ENCODE measurements at regions not wholly inside any gene's neighbourhood (a gene's known extent, or its start where the extent isn't known, plus 50 kb on each side); places are given as distances from the start of the nearest gene placed in this dataset.

DNA sequence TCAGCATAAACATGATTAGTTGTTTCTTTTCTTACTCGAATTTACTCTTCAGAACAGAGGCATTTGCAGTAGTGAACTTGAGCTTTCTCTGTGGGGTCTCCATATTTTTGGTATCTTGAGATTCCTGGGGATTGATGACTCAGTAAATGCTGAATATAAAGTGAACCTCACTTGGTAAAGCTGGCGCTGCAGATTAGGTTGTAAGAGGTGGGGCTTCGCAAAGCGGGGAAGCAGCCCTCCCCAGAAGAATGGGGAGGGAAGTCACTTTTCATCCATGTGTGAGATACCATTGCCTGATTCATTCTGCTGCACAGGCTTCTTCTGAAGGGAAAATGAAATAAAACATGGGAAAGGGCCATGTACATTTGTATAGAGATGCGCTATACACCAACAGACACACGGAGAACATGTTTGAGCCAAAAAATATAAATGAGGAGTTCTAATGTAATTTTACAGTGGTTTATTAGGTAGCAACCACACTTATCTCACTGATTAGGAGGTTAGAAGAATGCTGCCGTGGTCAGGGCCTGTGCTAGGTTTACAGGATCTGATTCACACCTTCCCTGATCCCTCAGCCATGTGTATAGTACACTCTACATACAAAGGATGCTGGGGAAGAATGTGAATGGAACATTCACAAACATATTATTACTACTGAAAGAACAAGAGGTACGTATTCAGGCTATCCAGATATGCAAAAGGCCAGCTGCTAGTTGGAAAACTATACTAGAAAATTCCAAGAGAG lies 63.5 kb downstream of the DNTTIP2 start:
- intact Hi-C loops (cut with micrococcal nuclease): no loop called here

DNA sequence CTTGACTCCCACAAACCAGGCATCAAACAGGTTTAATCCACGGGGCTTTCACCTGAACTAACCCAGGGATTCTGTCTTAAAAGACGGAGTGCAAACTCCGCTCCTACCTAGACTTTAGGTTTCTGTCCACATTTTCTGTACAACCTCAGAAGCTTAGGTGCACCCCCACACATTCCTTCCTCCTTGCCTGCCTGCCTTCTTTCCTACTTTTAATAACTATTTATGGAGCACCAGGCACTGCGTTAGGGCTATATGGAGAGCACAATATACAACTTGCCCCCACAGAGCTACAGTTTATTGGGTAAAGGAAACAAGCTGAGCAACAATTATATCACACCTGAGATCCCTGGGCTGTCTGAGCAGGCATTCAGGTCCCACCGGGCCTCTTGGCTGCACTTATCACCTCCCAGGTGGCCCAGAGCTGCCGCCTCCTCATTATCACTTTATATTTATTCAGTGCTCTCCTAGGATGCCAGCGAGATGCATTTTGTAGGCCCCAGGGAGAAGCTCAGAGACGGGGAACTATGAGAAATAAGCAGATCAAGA lies 64.1 kb downstream of the DNTTIP2 start:
- intact Hi-C loops (cut with micrococcal nuclease): loop anchor here (1.0 kb wide), 5 partner anchors 29 to 511 kb away; no protein-coding TSS in a partner anchor

DNA sequence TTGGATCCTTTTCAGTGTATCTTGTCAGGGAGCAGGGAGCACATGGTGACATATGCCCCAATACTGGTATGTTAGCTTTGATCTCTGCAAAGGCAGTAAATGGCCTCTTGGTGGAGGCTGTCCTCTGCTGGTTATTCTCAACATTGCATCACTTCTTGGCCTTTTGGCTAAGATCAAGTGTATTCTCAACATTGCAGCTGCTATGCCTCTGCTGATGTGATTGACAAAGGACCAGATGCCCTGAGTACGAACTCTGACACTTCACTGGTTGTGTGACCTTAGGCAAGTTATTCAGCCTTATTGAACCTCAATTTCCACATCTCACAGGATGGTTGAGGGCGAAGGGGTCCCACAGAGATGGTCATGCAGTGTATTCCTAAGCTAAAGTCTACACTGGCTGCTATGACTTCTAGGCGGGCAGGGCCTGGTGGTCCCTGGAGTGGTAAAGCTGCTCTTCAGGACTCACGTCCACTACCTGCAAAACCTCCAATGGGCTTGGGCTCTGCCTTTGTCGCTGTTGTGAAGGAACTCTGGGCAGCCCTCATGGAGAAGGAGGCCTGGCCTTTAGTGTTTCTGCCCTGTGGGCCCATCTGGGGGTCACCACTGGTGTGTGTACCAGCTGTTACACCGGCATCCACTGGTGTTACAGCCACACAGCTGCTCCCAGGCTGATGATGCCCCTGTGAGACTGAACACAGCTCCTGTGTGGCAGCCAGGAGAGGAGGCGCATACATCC lies 64.8 kb downstream of the DNTTIP2 start:
- intact Hi-C loops (cut with micrococcal nuclease): loop anchor here (1.0 kb wide), 5 partner anchors 30 to 510 kb away; no protein-coding TSS in a partner anchor

DNA sequence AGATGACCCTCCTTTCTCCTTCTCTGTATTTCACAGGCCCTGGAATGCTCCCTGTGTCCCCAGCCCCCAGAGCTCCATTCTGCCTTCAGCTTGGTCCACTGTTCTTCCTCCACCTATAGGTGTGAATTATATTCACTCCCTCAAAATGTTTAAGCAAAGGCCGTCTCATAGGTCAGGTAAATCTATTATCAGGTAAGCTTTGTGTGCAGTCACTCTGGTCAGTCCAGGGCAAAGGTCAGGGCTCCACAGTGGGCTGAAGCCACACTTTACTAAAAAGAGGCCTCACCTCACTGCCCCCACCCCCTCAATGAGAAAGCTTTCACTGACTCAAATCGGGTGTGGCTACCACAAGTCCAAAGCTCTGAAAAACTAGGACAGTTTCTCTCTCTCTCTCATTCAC lies 65.9 kb downstream of the DNTTIP2 start:
- intact Hi-C loops (cut with micrococcal nuclease): no loop called here

DNA sequence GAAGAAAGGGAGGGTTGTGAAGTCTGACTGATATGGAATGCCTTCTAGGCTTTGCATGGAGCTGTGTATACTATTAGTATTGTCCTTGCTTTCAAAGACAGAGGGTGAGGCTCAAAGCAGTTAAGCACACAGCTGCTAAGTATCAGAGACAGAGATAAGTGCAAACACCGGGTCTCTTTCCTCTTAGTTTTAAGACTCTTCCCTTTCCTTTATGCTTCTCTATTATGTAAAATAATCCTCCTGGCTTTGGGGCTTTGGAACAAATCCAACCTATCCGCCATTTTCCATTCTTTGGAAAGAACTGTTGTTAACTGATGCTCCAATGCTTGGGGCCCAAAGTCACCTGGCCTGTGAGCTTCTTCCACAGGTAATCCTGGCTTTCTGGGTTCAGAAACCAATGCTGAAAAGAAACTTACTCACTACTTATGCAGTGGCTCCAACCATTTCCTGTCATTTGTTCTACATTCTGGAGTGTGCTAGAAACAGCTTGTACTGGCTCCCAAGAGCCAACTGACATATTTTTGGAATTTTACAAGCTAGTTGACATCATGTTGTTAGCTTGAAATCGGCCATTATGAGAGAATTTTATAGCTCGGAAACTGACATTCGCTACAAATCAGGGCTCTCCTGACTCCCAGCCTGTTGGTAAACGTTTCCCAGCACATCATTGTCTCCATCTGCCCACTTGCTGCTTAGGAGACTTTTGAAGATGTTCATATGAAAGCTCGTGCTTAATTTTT lies 67.5 kb downstream of the DNTTIP2 start:
- intact Hi-C loops (cut with micrococcal nuclease): no loop called here

DNA sequence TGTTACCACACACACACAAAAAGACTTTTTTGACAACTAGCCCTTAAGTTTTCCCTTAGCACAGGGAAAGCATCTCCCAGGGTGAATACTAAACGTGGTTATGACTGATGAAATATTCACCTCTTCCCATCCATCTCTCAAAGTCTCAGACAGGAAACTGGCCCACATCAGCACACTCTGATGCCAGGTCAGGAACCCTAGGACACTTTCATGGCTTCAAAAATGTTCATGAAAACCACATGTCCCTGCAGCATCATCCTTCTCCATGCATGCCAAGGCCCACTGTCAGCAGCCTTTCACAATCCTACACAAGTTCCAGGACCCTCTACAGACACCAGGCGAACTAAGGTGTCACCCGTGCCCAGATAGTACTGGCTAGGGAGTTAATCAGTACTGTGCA lies 68.7 kb downstream of the DNTTIP2 start:
- intact Hi-C loops (cut with micrococcal nuclease): no loop called here

DNA sequence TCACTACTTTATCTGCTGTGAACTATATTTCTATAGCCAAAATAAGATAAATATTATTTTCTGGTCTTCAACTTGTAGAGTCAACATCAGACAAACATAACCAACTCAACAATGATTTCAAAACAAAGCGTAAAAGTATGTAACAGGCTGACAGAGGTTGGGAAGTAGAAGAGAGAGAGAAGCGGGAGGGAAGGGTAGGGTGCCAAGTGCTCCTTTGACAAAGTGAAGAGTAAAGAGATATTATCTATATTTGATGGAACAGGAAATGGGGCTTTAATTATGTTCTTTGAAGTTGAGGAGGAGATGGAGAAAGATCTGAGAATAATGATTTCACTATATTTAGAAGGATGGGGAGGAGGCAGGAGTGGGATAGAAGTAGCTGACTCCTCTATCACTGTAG lies 70.1 kb downstream of the DNTTIP2 start:
- intact Hi-C loops (cut with micrococcal nuclease): no loop called here

DNA sequence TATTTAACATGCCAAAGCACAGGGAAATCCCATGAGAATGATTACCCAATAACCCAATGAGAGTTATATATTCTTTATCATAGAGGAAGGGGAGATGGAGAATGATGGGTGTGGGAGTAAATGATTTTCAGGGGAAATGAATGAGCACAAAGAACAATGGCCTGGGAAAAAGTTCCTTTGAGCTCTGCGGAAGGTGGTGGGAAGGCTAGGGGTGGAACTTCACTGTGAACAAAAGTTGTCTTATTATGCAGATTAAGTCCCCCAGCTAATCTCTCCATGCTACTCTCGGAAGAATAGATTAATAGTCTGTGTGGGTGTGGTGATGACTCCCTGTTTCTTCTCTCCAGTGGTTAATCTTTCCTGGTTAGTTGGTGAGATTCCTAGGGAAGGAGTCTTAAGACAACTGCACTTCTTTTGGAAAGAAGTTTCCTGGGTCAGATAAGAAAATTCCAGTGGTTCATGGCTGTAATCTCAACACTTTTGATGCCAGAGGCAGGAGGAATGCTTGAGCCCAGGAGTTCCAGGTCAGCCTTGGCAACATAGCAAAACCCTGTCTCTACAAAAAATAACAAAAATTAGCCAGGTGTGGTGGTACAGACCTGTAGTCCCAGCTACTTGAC lies 71.6 kb downstream of the DNTTIP2 start:
- intact Hi-C loops (cut with micrococcal nuclease): no loop called here

DNA sequence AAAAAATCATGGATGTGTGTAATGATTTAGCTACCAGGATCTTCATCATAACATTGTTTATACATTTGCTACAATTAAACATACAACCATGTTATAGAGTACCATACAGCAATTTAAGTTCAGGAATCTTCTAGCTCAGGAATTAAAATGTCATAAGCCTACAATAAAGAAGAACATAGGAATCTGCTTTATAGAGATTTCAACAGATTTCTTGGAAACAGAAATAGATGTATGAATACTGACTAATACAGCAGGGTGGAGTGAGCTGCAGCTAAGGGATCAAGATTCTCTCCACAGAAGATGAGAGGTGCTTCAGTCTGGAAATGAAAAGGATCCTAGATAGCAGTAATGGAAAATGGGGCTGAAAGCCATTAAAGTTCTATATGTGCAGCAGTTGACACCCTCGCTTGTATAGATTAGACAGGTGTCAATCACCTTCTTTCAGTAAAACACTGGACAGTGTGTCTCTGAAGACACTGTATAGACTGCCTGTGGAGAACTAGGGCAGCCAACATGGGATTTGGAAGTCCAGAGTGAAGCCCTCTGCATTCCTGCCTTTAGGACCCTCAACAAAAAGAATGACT lies 73.9 kb downstream of the DNTTIP2 start:
- intact Hi-C loops (cut with micrococcal nuclease): no loop called here

DNA sequence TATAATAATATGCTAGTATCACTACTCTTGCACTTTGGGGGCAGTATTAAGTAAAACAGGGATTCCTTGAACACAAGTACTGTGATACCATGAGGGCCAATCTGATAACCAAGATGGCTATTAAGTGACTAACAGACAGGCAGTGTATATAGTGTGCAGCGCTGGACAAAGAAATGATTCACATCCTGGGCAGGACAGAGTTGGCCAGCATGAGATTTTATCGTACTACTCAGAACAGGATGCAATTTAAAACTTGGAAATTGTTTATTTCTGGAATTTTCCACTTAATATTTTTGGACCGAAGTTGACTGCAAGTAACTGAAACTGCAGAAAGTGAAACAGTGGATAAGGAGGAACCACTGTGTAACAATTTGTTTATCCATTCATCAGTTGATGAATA lies 74.6 kb downstream of the DNTTIP2 start:
- intact Hi-C loops (cut with micrococcal nuclease): no loop called here

DNA sequence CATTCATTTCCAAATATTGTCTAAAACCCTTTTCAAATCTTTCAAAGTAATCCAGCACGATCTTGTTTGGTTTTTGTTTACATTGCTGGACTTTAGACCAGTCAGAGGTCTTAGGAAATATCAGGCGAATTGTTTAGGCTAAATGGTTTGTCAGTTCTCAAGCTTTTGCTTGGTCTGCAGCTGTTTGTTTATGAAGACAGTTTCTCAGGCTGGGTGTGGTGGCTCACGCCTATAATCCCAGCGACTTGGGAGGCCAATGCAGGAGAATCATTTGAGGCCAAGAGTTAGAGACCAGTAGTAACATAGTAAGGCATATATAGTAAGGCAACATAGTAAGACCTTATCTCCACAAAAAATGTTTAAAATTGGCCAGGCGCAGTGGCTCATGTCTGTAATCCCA lies 77.5 kb downstream of the DNTTIP2 start:
- intact Hi-C loops (cut with micrococcal nuclease): no loop called here

DNA sequence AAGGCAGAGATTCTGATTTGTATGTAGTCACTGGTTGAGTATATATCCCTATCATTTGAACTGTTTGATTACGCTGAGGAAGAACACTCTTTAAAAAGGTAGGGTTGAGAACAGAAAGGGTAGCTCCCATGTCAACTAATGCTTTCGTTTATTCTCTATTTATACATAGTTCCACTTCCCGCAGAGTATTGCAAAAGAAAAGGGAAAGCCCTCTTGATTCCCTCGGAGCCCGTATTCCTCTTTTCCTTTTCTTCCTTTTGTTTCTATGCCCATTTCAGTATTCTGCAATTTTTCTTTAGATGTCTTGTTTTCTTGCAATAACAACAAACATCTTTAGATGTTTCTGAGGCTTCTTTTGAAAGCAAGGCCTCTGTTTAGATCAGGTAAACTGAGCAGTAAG lies 78.2 kb downstream of the DNTTIP2 start:
- intact Hi-C loops (cut with micrococcal nuclease): no loop called here

DNA sequence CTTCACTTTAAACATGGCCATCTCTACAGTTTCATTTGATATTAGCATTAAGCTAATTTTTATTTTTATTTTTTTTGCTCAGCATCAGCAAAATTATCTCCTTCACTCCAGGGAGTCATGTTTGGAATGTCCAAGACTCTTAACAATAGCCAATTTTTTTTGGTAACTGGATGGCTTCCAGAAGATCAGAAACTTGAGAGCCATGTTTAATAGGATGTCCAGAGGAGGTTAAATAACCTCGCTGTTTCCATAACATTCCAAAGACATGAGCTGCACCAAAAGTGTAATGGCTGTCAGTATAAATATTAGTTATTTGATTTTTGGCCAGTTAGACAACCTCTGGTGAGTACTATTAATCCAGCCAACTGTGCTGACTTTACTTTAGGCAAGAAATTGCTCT lies 80.7 kb downstream of the DNTTIP2 start:
- intact Hi-C loops (cut with micrococcal nuclease): no loop called here

DNA sequence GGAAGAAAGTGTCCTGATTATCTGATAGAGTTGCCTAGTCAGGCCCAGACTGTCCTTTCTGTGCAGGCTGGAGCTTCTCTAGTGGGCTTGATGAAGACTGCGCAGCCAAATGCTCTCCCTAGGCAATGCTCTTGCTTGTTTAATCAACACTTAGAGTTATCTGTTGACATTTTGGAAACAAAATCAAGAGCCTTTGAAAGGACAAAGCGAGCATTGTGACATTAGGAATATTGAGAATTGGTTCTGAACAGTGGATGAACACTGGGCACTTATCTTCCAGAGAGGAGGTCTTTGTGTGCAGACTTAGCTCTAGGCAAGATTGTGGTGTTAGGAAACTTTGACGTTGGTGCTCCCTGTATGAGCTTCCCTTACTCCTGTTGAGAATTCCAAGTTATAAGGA lies 94.5 kb downstream of the DNTTIP2 start:
- intact Hi-C loops (cut with micrococcal nuclease): no loop called here

DNA sequence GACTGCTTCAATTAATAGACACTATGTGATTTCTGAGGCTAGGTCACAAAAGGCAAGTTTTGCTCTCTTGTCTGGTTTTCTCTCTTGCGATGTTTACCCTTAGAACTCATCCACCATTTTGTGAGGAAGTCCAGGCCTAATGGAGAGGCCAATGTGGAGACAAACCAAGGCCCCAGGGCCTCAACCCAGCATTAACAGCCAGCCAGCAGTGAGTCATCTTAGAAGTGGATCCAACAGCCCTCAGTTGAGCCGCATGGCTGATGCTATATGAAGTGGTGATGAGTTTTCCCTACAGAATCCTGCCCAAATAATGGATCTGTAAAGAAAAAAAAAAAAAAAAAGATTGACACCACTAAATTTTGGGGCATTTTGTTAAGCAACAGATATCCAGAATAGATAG lies 95.1 kb downstream of the DNTTIP2 start:
- intact Hi-C loops (cut with micrococcal nuclease): no loop called here

DNA sequence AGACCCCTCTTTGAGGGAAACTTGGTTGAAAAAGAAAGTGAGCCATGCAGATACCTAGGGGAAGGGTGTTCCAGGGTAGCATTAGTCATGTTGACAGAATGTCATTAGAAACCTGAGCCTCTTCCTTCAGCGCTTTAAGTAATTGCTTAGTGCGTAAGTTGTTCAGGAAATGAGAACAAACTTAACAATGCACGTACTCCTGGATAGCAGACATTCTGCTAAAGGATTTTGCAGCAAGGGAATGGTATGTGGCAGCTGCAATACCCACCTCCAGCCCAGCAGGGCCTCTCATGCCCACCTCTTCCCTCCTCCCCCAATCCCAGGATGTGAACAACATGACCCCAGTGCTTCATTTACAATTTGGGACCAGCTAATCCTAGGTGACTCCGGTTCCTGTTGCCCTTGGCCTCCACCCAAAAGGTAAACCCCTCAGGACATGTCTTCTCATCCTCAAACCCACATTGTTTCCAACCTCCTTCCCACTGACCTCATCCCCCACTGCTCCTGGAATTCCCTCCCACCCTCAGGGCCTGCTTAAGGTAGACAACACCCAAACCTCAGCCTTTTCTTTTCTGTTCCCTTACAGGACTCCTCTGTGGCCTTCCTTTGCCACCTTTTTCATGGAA lies 98.0 kb upstream of the BCAR3 start:
- intact Hi-C loops (cut with micrococcal nuclease): no loop called here

DNA sequence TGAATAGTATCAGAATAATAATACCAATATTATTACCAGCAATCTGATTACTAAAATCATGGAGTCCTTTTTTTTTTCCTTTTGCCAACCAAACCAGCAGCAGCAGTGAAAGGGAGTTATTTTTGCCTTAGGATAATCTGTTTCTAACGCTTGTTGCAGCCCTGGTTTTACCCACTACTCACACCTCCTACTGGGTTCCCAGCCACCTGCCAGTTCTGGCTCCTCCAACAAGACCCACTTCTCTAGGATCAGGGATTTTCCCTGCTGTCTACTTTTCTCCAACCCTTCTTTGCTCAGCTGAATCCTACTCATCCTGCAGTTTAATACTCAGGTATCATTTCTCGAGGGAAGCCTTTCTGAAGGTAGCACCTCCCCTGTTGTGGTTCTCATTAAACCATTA lies 96.8 kb upstream of the BCAR3 start:
- intact Hi-C loops (cut with micrococcal nuclease): no loop called here

DNA sequence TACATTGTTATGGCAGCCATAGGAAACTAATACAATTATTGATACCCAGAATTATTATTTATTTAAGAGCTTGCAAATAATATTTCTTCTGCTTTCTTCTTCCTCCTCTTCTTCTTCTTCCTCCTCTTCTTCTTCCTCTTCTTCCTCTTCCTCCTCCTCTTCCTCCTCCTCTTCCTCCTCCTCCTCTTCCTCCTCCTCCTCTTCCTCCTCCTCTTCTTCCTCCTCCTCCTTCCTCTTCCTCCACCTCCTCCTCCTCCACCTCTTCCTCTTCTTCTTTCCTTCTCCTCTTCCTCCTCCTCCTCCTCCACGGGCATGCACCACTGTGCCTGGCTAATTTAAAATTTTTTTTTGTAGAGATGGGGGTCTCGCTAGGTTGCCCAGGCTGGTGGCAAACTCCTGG lies 95.6 kb upstream of the BCAR3 start:
- intact Hi-C loops (cut with micrococcal nuclease): no loop called here

DNA sequence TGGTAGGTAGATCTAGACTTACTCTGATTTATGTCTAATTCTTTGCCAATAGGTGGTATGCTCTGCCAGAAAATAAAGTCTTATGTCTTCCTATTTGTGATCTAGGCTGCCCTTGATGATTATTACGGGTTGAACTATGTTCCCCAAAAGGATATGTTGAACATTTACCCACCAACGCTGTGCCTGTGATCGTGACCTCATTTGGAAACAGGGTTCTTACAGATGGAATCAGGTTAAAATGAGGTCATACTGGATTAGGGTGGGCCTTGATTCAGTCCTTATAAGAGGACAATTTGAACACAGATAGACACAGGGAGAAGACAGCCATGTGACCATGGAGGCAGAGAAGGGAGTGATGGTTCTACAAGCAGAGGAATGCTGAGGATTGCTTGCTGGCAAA lies 95.1 kb upstream of the BCAR3 start:
- intact Hi-C loops (cut with micrococcal nuclease): no loop called here

DNA sequence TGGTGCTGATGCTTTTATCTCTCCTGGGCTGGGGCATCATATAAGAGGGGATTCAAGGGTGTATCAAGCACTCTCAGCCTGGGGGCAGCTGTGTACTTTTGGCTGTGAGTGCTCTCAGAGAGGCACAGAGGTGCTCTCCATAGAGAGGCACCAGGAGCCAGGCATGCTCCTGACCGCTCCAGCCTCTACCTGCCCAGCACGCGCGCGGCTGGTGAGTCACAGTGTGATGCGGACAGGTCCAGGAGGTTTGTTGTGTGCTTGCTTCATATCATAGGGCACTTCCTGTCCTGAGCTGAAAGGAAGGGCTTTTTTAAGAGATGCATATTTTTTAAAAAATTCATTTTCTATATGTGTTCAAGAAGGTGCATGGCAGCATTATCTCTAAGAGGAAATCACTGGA lies 93.6 kb upstream of the BCAR3 start:
- intact Hi-C loops (cut with micrococcal nuclease): no loop called here

DNA sequence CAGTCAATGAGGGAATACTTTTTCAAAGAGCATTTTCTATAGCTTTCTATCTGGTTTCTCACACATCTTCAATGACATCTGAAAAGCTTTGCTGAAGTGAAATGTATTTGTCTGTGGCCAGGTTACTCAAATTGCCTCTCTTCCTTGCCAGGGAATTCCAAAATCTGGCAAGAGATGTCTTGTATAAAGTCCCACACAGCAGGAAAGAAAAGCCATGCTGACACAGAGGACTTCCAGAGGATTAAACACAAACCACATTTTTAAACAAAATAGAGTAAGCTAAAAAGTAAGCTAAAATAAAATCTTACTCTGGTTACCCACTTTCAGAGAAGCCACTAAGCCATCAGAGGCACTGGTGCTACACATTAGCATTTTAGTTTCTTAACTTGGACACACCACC lies 93.1 kb upstream of the BCAR3 start:
- intact Hi-C loops (cut with micrococcal nuclease): no loop called here
